ENCODE measurements at regions not wholly inside any gene's neighbourhood (a gene's known extent, or its start where the extent isn't known, plus 50 kb on each side); places are given as distances from the start of the nearest gene placed in this dataset.

DNA sequence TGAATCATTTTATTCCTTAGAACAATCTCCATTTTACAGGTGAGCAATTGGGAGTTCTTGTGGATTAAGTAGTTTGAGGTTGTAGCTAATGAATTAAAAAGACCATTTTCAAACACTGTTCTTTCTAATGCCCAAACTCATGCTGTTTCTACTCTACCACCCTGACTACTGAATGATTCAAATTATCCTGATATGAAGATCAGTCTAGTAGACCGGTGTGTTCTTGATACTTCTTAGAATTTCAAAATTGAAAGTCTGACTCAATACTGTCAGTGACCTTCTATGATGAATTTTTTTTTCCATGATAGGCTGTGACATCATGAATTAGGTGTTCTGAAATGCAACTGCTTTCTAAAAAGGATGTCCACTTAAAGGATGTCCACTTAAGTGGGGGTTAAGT, 515.5 kb downstream of the DMAC1 start:
- TF ChIP-seq, protein P1, sequence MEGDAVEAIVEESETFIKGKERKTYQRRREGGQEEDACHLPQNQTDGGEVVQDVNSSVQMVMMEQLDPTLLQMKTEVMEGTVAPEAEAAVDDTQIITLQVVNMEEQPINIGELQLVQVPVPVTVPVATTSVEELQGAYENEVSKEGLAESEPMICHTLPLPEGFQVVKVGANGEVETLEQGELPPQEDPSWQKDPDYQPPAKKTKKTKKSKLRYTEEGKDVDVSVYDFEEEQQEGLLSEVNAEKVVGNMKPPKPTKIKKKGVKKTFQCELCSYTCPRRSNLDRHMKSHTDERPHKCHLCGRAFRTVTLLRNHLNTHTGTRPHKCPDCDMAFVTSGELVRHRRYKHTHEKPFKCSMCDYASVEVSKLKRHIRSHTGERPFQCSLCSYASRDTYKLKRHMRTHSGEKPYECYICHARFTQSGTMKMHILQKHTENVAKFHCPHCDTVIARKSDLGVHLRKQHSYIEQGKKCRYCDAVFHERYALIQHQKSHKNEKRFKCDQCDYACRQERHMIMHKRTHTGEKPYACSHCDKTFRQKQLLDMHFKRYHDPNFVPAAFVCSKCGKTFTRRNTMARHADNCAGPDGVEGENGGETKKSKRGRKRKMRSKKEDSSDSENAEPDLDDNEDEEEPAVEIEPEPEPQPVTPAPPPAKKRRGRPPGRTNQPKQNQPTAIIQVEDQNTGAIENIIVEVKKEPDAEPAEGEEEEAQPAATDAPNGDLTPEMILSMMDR (IDR thresholded peaks at IDR 0.05; ENCODE audit: low read depth, low read length): no peak
- no peak for DNase-seq (ENCODE audit: extremely low read depth, low read depth)

DNA sequence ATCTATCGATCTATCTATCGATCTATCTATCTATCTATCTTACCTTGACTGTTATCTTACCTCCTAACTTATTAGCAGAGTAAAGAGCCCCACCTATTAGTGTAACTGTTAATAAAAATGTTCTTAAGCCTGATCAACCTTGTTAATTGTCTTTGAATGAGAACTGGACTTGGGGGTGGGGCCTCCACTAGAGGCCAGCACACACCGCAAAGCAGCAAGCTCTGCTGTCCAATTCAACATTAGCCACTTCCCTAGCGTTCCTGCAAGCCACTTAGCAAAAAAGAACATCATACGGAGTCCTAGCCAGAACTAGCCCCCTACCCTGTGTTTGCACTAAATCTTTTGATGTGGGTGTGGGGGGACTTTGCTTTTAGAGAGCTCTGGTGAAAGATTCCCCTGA, 515.8 kb downstream of the KDM4C start:
- TF ChIP-seq, protein P1 (IDR thresholded peaks at IDR 0.05; ENCODE audit: low read depth, low read length): peak; percentile 28
- no peak for DNase-seq (ENCODE audit: extremely low read depth, low read depth)

DNA sequence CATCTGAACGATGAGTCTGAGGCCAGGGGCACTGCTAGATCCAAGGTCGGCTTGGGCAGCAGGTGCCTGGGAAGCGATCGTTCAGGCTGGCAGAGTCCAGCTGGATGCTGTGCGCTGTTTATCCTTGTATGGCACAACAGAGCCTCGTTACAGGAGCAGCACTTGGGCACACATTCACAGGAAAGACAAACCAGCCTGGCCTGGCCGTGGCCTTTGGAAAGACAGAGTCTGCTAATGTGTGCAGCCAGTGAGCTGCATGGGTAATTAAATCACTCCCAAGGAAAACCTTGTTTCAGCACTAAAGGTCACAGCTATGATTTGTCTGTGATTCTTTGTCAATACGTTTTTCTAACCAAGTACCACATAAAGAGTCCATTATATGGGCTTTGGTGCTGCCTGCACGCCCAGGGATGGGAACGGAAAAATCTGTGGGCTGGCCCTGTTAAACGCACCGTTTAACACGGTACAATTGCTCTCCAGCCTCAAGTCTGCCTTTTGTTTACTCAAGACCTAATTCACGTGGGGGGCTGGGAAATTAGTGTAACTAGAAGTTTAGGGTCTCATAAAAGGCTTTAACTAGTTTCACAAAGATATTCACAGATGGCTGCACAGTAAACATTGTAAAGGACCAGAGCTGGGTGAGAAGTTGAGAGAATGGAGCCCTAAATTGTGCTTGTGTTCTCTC, 509.3 kb downstream of the KDM4C start:
- DNase-seq (ENCODE audit: extremely low read depth, low read depth): no peak
- TF ChIP-seq, protein P1 (IDR thresholded peaks at IDR 0.05; ENCODE audit: low read depth, low read length): no peak

DNA sequence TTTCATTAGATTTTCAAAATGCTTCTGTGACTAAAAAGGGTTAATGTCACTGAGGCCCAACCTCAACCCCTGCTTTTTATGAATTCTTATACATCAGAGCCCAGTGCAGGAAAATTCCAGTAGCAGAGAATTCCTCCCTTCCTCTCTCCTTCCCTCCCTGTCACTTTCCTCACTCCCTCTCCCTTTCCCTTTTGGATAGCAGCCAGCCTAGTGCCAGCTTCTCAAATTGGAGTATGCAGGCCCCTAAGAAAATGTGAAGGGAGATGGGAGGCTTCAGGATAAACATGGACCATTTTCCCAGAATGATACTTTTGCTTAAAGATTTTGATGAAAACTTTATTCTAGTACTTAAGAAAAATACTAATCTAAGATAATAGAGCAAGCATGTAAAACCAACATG, 507.4 kb downstream of the KDM4C start:
- no peak for DNase-seq (ENCODE audit: extremely low read depth, low read depth)
- TF ChIP-seq, protein P1 (IDR thresholded peaks at IDR 0.05; ENCODE audit: low read depth, low read length): no peak

DNA sequence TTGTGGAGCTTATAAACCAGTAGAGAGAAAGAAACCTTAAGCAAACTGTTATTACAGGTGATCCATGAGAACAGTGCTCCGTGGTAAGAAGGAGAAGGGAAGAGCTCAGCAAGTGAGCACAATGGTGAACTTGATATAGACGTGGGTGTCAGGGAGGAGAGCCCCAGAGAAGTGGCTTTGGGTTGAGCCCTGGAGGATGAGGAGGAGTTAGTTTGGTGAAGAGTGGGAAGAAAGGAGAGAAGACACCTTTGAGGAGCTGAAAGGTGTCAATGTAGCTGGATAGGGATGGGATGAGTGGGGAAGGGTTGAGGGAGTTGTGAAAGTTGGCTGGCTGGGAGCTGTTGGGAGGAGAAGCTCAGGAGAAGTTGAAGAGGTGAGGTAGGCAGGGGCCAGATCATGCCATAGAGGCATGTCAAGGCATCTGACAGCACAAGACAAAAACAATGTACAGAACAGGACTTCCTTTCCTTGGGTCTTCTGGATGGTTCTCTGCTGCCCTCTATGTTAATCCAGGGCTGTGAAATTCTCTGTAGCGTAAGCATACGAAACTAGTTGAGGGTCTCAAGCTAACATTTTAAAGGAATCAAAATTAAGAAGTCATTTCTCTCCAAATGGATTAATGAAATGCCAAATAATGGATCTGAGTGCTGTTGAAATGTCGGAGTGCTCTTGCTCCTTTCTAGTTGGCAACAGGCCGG, 501.9 kb downstream of the KDM4C start:
- DNase-seq (ENCODE audit: extremely low read depth, low read depth): no peak
- TF ChIP-seq, protein P1 (IDR thresholded peaks at IDR 0.05; ENCODE audit: low read depth, low read length): no peak; the same call in 1 of the 2 replicates

DNA sequence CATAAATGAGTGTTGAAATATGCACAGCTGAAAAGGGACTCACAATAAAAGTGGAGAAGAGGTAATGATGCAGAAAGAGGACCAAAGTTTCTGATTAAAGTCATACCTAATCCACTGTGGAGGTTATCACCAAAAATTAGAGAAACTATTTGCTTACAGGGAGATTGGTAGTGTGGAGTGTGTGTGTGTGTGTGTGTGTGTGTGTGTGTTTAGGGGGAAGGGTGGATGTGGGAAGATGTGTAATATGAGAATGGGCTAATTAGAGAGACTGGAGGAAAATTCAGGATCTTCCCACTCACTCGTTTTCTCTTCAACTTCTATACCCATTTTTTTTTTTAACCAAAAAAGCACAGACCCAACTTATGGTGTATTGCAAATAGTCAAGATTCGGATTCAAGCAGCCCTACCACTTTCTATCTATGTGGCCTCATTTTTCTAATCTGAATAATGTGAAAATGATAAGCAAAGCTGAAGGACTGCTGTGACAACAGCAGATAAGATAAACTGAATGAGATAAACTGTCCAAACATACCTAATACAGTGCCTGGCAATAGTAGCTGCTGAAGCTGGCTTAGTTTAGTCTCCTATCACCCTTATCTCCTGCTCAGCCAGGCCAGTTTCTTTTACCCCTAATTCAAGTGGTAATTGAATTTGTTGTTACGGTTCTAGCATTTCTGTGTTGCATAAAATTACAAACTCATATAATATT, 501.1 kb downstream of the KDM4C start:
- TF ChIP-seq, protein P1 (IDR thresholded peaks at IDR 0.05; ENCODE audit: low read depth, low read length): no peak
- no peak for DNase-seq (ENCODE audit: extremely low read depth, low read depth)
